AG09319 (cell line): ENCODE measurements at regions not wholly inside any gene's neighbourhood (a gene's known extent, or its start where the extent isn't known, plus 50 kb on each side); places are given as distances from the start of the nearest gene placed in this dataset.
A peak's percentile ranks its signal among the peaks of the same experiment; 100 is the strongest.

Experiments
- DNase-seq: peaks from one replicate; pipeline ENCODE4 v3.0.0-alpha.2; 2010; ENCODE audit warnings: low read depth; ENCODE audit errors: extremely low read depth
- CTCF ChIP-seq: IDR thresholded peaks from 2 replicates; pipeline ENCODE4 v1.5.1; 2011; ENCODE audit warnings: low read depth, mild to moderate bottlenecking, inconsistent platforms, low read length, moderate library complexity

- DNase-seq, result no peak
- no peak for TF ChIP-seq CTCF
Observed at GRCh38 chr7:18103436-18104218, 76.0 kb upstream of the PRPS1L1 start.

- TF ChIP-seq CTCF, result no peak
- no peak for DNase-seq
Observed at GRCh38 chr7:18109762-18110161, 82.1 kb upstream of the PRPS1L1 start.

- no peak for DNase-seq
- no peak for TF ChIP-seq CTCF
Observed at GRCh38 chr7:18116661-18117060, 89.0 kb upstream of the PRPS1L1 start.

DNA sequence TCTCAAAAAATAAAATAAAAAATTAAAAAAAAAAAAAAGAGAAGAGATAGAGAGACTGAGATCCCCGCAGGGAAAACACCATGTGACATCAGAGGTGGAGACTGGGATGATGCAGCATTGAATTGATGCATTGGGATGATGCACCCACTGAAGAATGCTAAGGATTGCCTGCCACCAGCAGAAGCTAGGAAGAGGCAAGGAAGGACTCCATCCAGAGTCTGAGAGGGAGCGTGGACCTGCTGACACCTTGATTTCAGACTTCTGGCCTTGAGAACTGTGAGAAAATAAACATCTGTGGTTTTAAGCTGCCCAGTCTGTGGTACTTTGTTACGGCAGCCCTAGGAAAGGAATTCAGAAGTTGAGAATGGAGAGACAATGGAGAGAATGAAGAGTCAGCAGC is 89.8 kb upstream of the PRPS1L1 start:
- no peak for TF ChIP-seq CTCF
- DNase-seq, result no peak

DNA sequence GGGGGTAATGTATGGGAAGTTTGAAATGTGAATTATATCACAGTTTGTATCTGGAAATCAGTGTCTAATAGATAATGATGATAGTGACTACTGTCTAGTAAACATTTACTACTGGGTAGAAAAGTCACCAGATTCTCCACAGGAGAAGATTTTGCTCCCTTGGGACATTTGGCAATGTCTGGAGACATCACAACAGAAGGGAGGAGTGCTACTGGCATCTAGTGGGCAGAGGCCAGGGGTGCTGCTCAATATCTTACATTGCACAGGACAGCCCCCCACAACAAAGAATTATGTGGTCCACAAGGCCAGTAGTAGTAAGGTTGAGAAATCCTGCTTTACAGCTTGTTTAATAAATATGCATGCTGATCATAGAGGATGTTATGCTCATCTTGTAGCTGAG is 92.3 kb upstream of the PRPS1L1 start:
- TF ChIP-seq CTCF, result peak; percentile 19
- DNase-seq, result no peak

DNA sequence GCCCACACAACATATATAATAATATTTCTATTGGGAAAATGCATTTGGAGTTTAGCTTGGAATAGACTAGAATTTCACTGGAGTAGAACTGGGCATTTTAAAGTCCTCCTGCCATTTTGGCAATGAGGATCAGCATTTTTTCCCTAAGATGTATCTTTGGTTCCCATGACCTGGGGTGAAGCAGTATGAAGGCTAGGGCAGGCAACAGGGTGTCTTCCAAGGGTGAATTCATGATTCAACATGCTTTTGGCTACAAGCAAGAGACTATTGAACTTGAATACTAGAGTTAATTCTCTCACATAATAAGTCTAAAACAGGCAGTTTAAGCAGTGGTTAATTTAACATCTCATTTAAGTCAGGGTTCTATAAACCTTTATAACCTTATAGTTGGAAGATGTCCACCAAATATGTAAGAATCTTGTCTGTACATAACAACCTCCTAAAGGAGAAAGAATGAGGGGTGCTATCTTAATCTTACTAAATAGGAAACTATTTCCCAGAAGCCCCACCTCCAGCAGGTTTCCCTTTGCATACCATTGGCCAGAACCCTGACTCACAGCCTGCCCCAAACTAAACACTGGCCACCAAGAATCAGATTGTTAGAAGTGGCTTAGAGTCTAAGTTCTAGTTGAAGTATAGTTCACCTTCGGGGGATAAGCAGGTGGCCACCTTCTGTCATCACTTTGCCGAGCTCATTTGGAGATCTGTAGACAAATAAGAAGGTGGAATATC is 96.0 kb upstream of the PRPS1L1 start:
- DNase-seq, result no peak
- TF ChIP-seq CTCF, result no peak

DNA sequence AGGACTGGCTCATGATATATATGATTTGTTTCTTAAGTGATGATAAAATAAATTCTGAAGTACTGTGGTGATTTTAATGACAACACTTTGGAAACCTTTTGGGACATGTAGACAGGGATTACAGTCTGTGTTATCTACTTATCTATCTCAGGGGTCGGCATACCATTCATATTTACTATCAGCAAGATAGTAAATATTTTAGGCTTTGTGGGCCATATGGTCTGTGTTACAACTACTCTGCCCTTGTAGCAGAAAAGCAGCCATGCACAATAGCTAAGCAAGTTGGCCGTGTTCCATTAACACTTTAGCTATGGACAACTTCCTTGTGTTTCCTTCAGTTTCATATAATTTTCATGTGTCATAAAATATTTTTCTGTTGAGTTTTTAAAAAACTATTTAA is 97.8 kb upstream of the PRPS1L1 start:
- TF ChIP-seq CTCF, result no peak
- DNase-seq, result no peak
